ENCODE measurements at regions not wholly inside any gene's neighbourhood (a gene's known extent, or its start where the extent isn't known, plus 50 kb on each side); places are given as distances from the start of the nearest gene placed in this dataset.

GRCh38 chr7:8908889-8909288 lies 475.5 kb downstream of the NXPH1 start:
- ChIA-PET CTCF (no interaction called here), POLR2A (no interaction called here)
- Mint-ChIP-seq H3K36me3 (no peaks in the 10 kb centered on the region), H3K27ac (no peak overlapping the region), H3K27me3 (ENCODE audit: low read depth) (no peaks in the 10 kb centered on the region), H3K4me1 (peaks cover 14% of the 10 kb centered on the region), H3K9me3 (no peaks in the 10 kb centered on the region), H3K4me3 (no peak overlapping the region)
- TF ChIP-seq PREB (CRISPR knock-in tag; IDR thresholded peaks at IDR 0.05; ENCODE audit: borderline replicate concordance), result no peak
- TF ChIP-seq E2F5 (CRISPR knock-in tag; IDR thresholded peaks at IDR 0.05), result no peak
- ATAC-seq, result no peak
- no peak for DNase-seq (ENCODE audit: low spot score)

- Mint-ChIP-seq H3K27me3 (ENCODE audit: low read depth) (no peaks in the 10 kb centered on the region), H3K4me3 (no peak overlapping the region), H3K9me3 (peaks cover 5% of the 10 kb centered on the region), H3K4me1 (peaks cover 9% of the 10 kb centered on the region), H3K36me3 (no peaks in the 10 kb centered on the region), H3K27ac (peak overlapping the region; percentile 49; the same call in 1 of the 2 replicates)
- POLR2A ChIA-PET, result interaction anchor here (0.6 kb wide), 1 partner anchor 81 kb away, joined by 7 read pairs; no protein-coding TSS in a partner anchor
- ATAC-seq (no peak), DNase-seq (ENCODE audit: low spot score) (no peak)
- CTCF ChIA-PET, result no interaction called here
- TF ChIP-seq AR (CRISPR knock-in tag; IDR thresholded peaks at IDR 0.05) (no peak), ATF1 (CRISPR knock-in tag; IDR thresholded peaks at IDR 0.05) (no peak), SOX15 (CRISPR knock-in tag; IDR thresholded peaks at IDR 0.05) (no peak), E2F4 (CRISPR knock-in tag; IDR thresholded peaks at IDR 0.05; ENCODE audit: borderline replicate concordance, low read depth) (no peak), ZNF281 (CRISPR knock-in tag; IDR thresholded peaks at IDR 0.05) (no peak), GTF2I (CRISPR knock-in tag; conservative IDR thresholded peaks at IDR 0.05) (no peak), CDX4 (CRISPR knock-in tag; IDR thresholded peaks at IDR 0.05; ENCODE audit: borderline replicate concordance) (no peak), GABPB1 (CRISPR knock-in tag; IDR thresholded peaks at IDR 0.05) (no peak), CREM (CRISPR knock-in tag; IDR thresholded peaks at IDR 0.05) (no peak), ZNF423 (CRISPR knock-in tag; IDR thresholded peaks at IDR 0.05) (no peak), NFYB (CRISPR knock-in tag; conservative IDR thresholded peaks at IDR 0.05; ENCODE audit: low read depth) (no peak), MLX (CRISPR knock-in tag; IDR thresholded peaks at IDR 0.05) (no peak), ZNF396 (CRISPR knock-in tag; IDR thresholded peaks at IDR 0.05; ENCODE audit: borderline replicate concordance) (no peak), ZNF263 (CRISPR knock-in tag; IDR thresholded peaks at IDR 0.05; ENCODE audit: low read depth) (no peak), SP1 (CRISPR knock-in tag; conservative IDR thresholded peaks at IDR 0.05) (no peak), MXD4 (CRISPR knock-in tag; IDR thresholded peaks at IDR 0.05; ENCODE audit: borderline replicate concordance) (no peak), ATF6 (CRISPR knock-in tag; IDR thresholded peaks at IDR 0.05) (no peak), FOXP1 (CRISPR knock-in tag; IDR thresholded peaks at IDR 0.05; ENCODE audit: borderline replicate concordance) (no peak), NR1H2 (CRISPR knock-in tag; IDR thresholded peaks at IDR 0.05) (no peak)
Observed at GRCh38 chr7:8913682-8914081, 480.3 kb downstream of the NXPH1 start.

All from WTC11 (cell line).